NCI-H2196 treated with DMSO at 0.1 percent for 48 hours (cell line): ENCODE measurements at regions not wholly inside any gene's neighbourhood (a gene's known extent, or its start where the extent isn't known, plus 50 kb on each side); places are given as distances from the start of the nearest gene placed in this dataset.

Experiments
- DNase-seq: peaks from one replicate; lab custom pipeline; 2025; ENCODE audit not compliant: unreplicated experiment; lab: John Stamatoyannopoulos, UW

- no peak for DNase-seq
These were observed 2001.3 kb upstream of the NUDT12 start for GRCh38 chr5:105563842-105564241.

DNA sequence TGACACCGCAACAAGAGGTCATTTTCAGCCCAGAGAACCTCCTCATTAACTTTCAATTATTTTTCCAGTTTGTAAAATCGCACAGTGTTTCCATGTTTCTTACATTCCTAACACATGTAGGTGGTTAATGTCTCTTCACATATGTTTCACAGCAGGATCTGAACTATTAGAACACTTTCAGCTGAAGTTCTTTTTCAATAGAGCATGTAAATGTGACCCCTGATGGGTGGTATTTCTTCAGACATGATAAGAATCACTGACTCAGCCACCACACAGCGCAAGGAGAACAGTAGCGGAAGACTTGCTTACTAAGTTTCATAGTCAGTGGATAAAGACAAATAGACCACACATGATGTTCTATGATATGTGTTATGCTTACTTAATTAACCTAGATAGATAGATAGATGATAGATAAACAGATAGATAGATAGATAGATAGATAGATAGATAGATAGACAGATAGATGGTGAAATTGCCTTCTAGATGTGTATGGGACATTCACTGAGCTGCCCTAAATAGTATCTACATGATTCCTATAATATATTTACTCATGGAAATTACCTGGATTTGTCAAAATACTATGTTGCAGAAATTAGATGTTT, 1992.1 kb upstream of the NUDT12 start:
- no peak for DNase-seq

- no peak for DNase-seq
These were observed 1981.7 kb upstream of the NUDT12 start for GRCh38 chr5:105544300-105544699.

GRCh38 chr5:105536675-105537074, 1974.1 kb upstream of the NUDT12 start:
- no peak for DNase-seq

- DNase-seq = no peak
These were observed 1968.2 kb upstream of the NUDT12 start for GRCh38 chr5:105530716-105531261.

- DNase-seq = no peak
These were observed 1967.3 kb upstream of the NUDT12 start for GRCh38 chr5:105529851-105530250.

- DNase-seq = no peak
These were observed 1945.9 kb upstream of the NUDT12 start for GRCh38 chr5:105508519-105508918.

DNA sequence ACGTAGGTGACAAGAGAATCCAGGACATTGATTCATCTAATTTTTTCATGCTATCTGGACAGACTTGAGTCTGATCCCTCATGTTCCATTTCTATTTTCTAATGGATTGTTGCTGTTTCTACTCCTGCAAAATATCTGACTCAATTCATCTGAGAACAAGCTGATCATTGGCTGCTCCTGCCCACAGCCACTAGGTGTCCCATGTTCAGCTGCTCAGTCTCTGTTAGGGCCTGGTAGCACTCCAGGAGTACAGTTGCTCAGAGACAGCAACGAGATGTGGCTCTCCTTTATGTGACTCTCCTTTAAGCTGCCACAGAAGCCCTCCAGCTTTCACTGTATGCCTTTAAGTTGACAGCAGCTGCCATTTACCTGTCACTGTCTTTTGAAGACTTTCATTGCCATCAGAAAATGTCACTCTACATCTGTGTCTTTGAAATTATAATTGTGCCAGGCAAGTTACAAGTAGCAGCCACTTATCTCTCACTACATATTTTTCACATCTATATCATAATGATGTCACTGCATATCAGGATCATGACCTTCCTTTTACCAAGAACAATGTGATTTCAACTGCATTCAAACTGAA, 1944.2 kb upstream of the NUDT12 start:
- no peak for DNase-seq

- DNase-seq = no peak
These were observed 1941.4 kb upstream of the NUDT12 start for GRCh38 chr5:105503950-105504349.

DNA sequence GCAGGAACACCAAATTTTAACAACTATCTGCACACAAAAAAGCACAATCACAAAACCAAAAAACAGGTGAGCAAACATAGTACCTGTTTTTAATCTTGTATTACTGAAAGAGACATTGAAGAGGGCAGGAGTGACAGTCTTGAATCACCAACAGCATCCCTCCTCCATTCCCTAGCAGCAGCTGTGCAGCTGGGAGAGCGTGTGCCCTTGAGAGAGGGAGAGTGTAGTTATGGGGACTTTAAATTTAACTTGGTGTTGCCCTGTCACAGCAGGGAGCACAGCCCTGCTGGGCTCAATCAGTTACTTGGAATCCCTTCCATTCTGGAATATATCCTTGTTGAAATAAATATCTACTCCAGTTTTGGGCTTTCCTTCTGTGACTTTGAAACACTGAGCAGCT, 1938.7 kb upstream of the NUDT12 start:
- no peak for DNase-seq

DNA sequence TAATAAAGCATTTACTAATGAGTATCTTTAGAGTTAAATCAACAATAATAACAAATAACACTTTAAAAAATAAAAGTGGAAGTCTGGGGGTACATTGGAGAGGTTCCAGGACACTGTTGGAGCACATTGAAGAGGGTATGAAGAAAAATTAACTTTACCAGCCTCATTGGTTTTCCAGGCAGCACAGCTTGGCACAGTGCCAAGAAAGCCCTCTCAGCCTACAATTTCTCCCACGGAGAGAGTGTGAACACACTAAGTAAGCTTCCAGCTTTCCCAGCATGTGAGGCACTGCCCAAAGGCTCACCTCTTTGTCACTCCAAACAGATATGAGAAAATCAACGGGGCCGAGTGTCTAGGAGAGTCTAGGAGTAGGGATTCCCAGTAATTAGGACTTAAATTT, 1912.8 kb upstream of the NUDT12 start:
- DNase-seq = no peak

DNA sequence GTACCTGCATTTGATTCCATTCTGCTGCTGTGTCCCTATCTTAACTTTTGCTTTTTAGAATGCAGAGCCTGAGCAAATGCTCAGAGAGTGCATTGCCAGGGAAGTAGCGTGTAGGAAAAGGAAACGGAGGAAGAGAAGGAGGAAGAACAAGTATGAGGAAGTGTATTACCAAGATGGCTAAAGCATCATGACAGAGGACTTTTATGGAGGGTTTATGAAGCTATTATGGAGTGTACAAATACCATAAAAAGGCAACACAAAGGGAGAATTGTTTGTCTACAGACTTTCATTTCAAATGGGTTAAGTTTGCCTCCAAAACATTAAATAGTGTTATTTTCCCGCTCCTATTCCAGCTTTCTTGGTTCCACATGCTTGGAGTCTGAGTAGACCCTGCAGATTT, 1899.8 kb upstream of the NUDT12 start:
- no peak for DNase-seq

DNA sequence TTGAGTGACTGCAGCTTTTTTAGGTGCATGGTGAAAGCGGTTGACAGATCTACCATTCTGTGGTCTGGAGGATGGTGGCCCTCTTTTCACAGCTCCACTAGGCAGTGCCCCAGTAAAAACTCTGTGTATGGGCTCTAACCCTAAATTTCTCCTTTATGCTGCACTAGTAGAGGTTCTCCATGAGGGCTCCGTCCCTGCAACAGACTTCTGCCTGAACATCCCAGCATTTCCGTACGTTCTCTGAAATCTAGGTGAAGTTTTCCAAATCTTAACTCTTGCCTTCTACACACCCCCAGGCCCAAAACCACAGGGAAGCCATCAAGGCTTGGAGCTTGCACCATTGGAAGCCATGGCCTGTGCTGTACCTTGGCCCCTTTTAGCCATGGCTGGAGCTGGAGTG, 1898.1 kb upstream of the NUDT12 start:
- no peak for DNase-seq

- no peak for DNase-seq
These were observed 1890.7 kb upstream of the NUDT12 start for GRCh38 chr5:105453216-105453807.

GRCh38 chr5:105448271-105448670, 1885.7 kb upstream of the NUDT12 start:
- no peak for DNase-seq

- DNase-seq = no peak
These were observed 1867.9 kb upstream of the NUDT12 start for GRCh38 chr5:105430516-105430915.

- no peak for DNase-seq
These were observed 1866.1 kb upstream of the NUDT12 start for GRCh38 chr5:105428451-105429380.

DNA sequence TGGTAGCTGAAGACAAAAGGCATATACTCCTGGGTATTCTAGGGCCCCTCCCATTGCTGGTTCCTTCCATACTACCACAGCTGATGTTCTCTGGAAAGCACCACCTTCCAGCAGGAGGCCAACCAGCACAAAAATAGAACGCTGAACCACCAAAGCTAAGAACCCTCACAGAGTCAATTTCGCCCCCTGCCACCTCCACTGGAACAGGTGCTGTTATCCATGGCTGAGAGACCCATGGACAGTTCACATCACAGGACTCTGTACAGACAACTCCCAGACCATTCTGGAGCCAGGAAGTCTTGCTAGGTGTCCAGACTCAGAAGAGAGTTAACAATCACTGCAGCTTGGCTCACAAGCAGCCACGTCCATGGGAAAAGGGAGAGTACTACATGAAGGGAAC, 1851.5 kb upstream of the NUDT12 start:
- no peak for DNase-seq

GRCh38 chr5:105413406-105413990, 1850.9 kb upstream of the NUDT12 start:
- DNase-seq = no peak

DNA sequence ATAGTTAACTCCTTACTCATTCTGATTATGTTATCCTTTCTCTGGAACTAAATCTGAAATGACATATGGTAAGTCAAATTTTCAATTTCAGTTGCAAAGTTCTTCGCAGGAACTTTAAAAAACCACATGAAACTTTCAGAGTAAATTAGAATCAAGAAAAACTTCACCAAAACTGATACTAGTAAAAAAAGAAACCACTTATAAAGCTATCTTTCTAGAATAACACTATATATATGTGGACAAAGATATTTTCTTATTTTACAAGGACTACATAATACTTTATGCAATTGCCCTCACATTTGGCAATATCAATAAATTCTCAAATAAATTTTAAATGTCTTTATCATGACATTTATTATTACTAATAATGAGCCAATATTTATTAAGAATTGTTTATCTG, 1847.1 kb upstream of the NUDT12 start:
- DNase-seq = no peak

GRCh38 chr5:105407200-105407599, 1844.6 kb upstream of the NUDT12 start:
- no peak for DNase-seq
